ENCODE measurements at regions not wholly inside any gene's neighbourhood (a gene's known extent, or its start where the extent isn't known, plus 50 kb on each side); places are given as distances from the start of the nearest gene placed in this dataset.

GRCh38 chr1:99570486-99571089 lies 75.3 kb upstream of the PALMD start:
- DNase-seq (ENCODE audit: low read depth) = no peak

- DNase-seq (ENCODE audit: low read depth) = no peak
Observed at GRCh38 chr1:99571092-99571734, 74.7 kb upstream of the PALMD start.

- no peak for DNase-seq (ENCODE audit: low read depth)
Observed at GRCh38 chr1:99573431-99574217, 72.3 kb upstream of the PALMD start.

GRCh38 chr1:99577313-99577712 lies 68.6 kb upstream of the PALMD start:
- DNase-seq (ENCODE audit: low read depth) = no peak

GRCh38 chr1:99579691-99580172 lies 66.2 kb upstream of the PALMD start:
- DNase-seq (ENCODE audit: low read depth) = no peak

- DNase-seq (ENCODE audit: low read depth) = no peak
Observed at GRCh38 chr1:99580451-99580850, 65.5 kb upstream of the PALMD start.

GRCh38 chr1:99587008-99587407 lies 58.9 kb upstream of the PALMD start:
- DNase-seq (ENCODE audit: low read depth) = no peak

GRCh38 chr1:99589186-99589636 lies 56.7 kb upstream of the PALMD start:
- no peak for DNase-seq (ENCODE audit: low read depth)

GRCh38 chr1:99590578-99591209 lies 55.2 kb upstream of the PALMD start:
- DNase-seq (ENCODE audit: low read depth) = peak; percentile 98

- DNase-seq (ENCODE audit: low read depth) = no peak
Observed at GRCh38 chr1:99591886-99592285, 54.0 kb upstream of the PALMD start.

GRCh38 chr1:99594205-99594604 lies 51.7 kb upstream of the PALMD start:
- no peak for DNase-seq (ENCODE audit: low read depth)

GRCh38 chr1:99595041-99595440 lies 50.9 kb upstream of the PALMD start:
- DNase-seq (ENCODE audit: low read depth) = no peak

- no peak for DNase-seq (ENCODE audit: low read depth)
Observed at GRCh38 chr1:99595441-99595840, 50.5 kb upstream of the PALMD start.
